HepG2 (cell line): ENCODE measurements at regions not wholly inside any gene's neighbourhood (a gene's known extent, or its start where the extent isn't known, plus 50 kb on each side); places are given as distances from the start of the nearest gene placed in this dataset.

Experiments
- ATAC-seq: fragments of 200-7000 bp; cut with Tn5 transposase; 3 replicates; pipeline ENCODE4 v1.9.1; 2020; ENCODE audit warnings: mild to moderate bottlenecking, moderate library complexity
- BruUV-seq: library from RNA; stranded (reverse); fragments of 400-500 nt; replicated peaks from 2 replicates; lab custom pipeline; 2021; lab: Mats Ljungman, UMichigan
- CTCF ChIA-PET: fragments of 300-600 bp; formaldehyde crosslinking; extraction: SDS; loops from one replicate; lab custom pipeline; 2021; ENCODE audit warnings: low total read pairs, inconsistent platforms, low intra/inter-chr PET ratio; lab: Yijun Ruan, JAX
- POLR2A ChIA-PET: fragments of 350-600 bp; sonication (Branson Sonifier 250); formaldehyde crosslinking; loops from one replicate; lab custom pipeline; 2020; ENCODE audit warnings: antibody characterized with exemption, inconsistent platforms; lab: Yijun Ruan, JAX
- DNase-seq: peaks from one replicate; pipeline ENCODE4 v3.0.0-alpha.2; 2015; ENCODE audit warnings: low spot score
- FAIRE-seq: peaks from 3 replicates; lab custom pipeline; 2011; peaks lifted over from hg19 to GRCh38; lab: Jason Lieb, UNC
- H2AFZ ChIP-seq: one replicate; pipeline ENCODE4 v1.6.1; 2011; ENCODE audit warnings: low read length, inconsistent platforms
- H3K27ac ChIP-seq: fragments of 300-600 bp; 3 replicates; pipeline ENCODE4 v1.8.0; 2011; ENCODE audit warnings: mixed run types, mild to moderate bottlenecking, mixed read lengths, low read length, inconsistent platforms; ENCODE audit not compliant: insufficient read depth; ENCODE audit errors: extremely low read length
- H3K27me3 ChIP-seq, 2 experiments: fragments of 200-600 bp in 1 of 2; 2 replicates in 1 of 2; 3 replicates in 1 of 2; pipeline versions ENCODE4 v1.6.0 to v1.8.0; 2011; ENCODE audit warnings: low read length in 2 of 2, mild to moderate bottlenecking in 2 of 2, moderate library complexity in 2 of 2, inconsistent platforms in 1 of 2; ENCODE audit not compliant: insufficient read depth in 2 of 2, control insufficient read depth in 1 of 2
- H3K36me3 ChIP-seq, 2 experiments: fragments of 200-600 bp in 1 of 2; replicated peaks in 1 of 2; 2 replicates in 1 of 2; 3 replicates in 1 of 2; pipeline versions ENCODE4 v1.5.1 to v1.8.0; 2011; ENCODE audit warnings: low read length in 2 of 2, inconsistent platforms in 1 of 2; ENCODE audit not compliant: insufficient read depth in 2 of 2, control insufficient read depth in 1 of 2
- H3K4me1 ChIP-seq: 2 replicates; pipeline ENCODE4 v1.5.1; 2012; ENCODE audit warnings: low read length, inconsistent platforms; ENCODE audit not compliant: insufficient read depth
- H3K4me2 ChIP-seq: 2 replicates; pipeline ENCODE4 v1.6.0; 2011; ENCODE audit warnings: low read depth, low read length, inconsistent platforms
- H3K4me3 ChIP-seq, 3 experiments: fragments of 200-600 bp in 1 of 3; sonication (generic), shearing (Covaris generic) in 1 of 3; replicated peaks in 1 of 3; 2 replicates each; pipeline ENCODE4 v1.5.1; 2011 to 2016; ENCODE audit warnings: low read length in 3 of 3, inconsistent platforms in 2 of 3, low read depth in 2 of 3, mild to moderate bottlenecking in 2 of 3, control low read depth in 1 of 3, mixed read lengths in 1 of 3; ENCODE audit not compliant: insufficient read depth in 1 of 3
- H3K79me2 ChIP-seq: one replicate; pipeline ENCODE4 v1.6.1; 2011; ENCODE audit warnings: low read length, inconsistent platforms; ENCODE audit not compliant: insufficient read depth
- H3K9ac ChIP-seq: 2 replicates; pipeline ENCODE4 v1.6.0; 2011; ENCODE audit warnings: mild to moderate bottlenecking, low read depth, low read length, inconsistent platforms; ENCODE audit not compliant: insufficient read depth
- H3K9me3 ChIP-seq: 2 replicates; pipeline ENCODE4 v1.5.1; 2012; ENCODE audit warnings: mild to moderate bottlenecking, low read length
- H4K20me1 ChIP-seq: 2 replicates; pipeline ENCODE4 v1.6.0; 2011; ENCODE audit warnings: inconsistent platforms, mild to moderate bottlenecking, low read length, moderate library complexity; ENCODE audit not compliant: insufficient read depth
- AHR ChIP-seq: IDR thresholded peaks from 2 replicates; pipeline ENCODE4 v1.6.1; 2018; ENCODE audit warnings: missing genetic modification reagents, missing compliant biosample characterization
- MEIS1 ChIP-seq: sonication (generic); formaldehyde crosslinking; IDR thresholded peaks from 2 replicates; pipeline ENCODE4 v1.9.0; 2021; ENCODE audit warnings: mild to moderate bottlenecking, missing genetic modification reagents, moderate library complexity, borderline replicate concordance
- PRMT3 ChIP-seq: sonication (generic); formaldehyde crosslinking; IDR thresholded peaks from 2 replicates; pipeline ENCODE4 v1.8.1; 2022; ENCODE audit warnings: low read depth, mild to moderate bottlenecking, moderate library complexity, missing genetic modification reagents, borderline replicate concordance
- SIX1 ChIP-seq: sonication (generic); formaldehyde crosslinking; IDR thresholded peaks from 2 replicates; pipeline ENCODE4 v1.4.0; 2020; ENCODE audit warnings: missing genetic modification reagents, borderline replicate concordance
- SMC3 ChIP-seq: IDR thresholded peaks from 2 replicates; pipeline ENCODE4 v1.6.1; 2011; ENCODE audit warnings: low read length, improper control_type of control experiment
- ZNF563 ChIP-seq: sonication (generic); formaldehyde crosslinking; IDR thresholded peaks from 2 replicates; pipeline ENCODE4 v1.8.0; 2022; ENCODE audit warnings: mild to moderate bottlenecking, moderate library complexity, missing genetic modification reagents
- ZNF782 ChIP-seq: sonication (generic); formaldehyde crosslinking; IDR thresholded peaks from 2 replicates; pipeline ENCODE4 v1.4.0; 2020; ENCODE audit warnings: missing genetic modification reagents, mild to moderate bottlenecking, borderline replicate concordance
- WGBS: methylation state at CpG from one replicate; pipeline ENCODE4 v1.1.6; 2017; ENCODE audit warnings: low lambda C conversion rate; 5-methylcytosine and 5-hydroxymethylcytosine counted together
- in situ Hi-C: cut with HindIII; loops from 2 replicates; pipeline ENCODE4 v1.10.0; 2017; ENCODE audit warnings: low pct_unique_long_range_greater_than_20kb; ENCODE audit not compliant: extremely low pct_ligation_motif_present
- intact Hi-C: fragments of 100-400 bp; cut with micrococcal nuclease; formaldehyde crosslinking; loops from one replicate; pipeline ENCODE4 v1.10.0; 2022; ENCODE audit not compliant: unreplicated experiment
- TF ChIP-seq, protein P1 (sequence below): sonication (generic); formaldehyde crosslinking; IDR thresholded peaks from 2 replicates; pipeline ENCODE4 v1.5.0; 2020; ENCODE audit warnings: mild to moderate bottlenecking, missing genetic modification reagents
- TF ChIP-seq, protein P2 (sequence below): sonication (generic); formaldehyde crosslinking; conservative IDR thresholded peaks from 2 replicates; pipeline ENCODE4 v1.8.1; 2023; ENCODE audit warnings: missing genetic modification reagents

DNA sequence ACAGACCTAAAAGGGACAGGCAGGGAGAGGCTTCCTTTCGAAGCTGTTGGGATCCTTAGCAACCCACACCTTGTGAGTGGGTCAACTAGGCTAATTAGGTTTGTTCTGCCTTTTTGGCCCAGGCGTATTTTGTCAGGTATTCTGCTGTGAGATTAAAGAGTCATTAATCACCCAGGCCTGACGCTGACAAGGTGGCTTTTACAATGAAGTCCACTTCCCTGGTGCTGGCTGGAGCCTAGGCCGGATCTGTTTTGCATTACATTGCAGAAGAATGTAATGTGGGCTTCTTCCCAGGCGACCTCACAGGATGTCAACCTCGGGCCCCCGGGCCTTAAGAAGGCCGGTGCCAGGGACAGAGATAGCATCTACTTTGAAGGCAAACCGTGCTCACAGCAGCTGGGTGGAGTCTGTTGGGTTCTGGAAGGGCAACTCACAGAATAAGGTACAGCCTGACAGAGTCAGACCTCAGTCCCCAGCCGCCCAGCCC is 76.9 kb downstream of the HES1 start (continued):
- TF ChIP-seq, protein P1, sequence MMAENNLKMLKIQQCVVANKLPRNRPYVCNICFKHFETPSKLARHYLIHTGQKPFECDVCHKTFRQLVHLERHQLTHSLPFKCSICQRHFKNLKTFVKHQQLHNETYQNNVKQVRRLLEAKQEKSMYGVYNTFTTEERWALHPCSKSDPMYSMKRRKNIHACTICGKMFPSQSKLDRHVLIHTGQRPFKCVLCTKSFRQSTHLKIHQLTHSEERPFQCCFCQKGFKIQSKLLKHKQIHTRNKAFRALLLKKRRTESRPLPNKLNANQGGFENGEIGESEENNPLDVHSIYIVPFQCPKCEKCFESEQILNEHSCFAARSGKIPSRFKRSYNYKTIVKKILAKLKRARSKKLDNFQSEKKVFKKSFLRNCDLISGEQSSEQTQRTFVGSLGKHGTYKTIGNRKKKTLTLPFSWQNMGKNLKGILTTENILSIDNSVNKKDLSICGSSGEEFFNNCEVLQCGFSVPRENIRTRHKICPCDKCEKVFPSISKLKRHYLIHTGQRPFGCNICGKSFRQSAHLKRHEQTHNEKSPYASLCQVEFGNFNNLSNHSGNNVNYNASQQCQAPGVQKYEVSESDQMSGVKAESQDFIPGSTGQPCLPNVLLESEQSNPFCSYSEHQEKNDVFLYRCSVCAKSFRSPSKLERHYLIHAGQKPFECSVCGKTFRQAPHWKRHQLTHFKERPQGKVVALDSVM, result no peak
- TF ChIP-seq MEIS1 (CRISPR knock-in tag) (no peak), SMC3 (no peak)
- TF ChIP-seq, all 625 proteins: peak for 0

- no peak overlapping the region for H3K27ac ChIP-seq
- no peak overlapping the region for H3K4me3 ChIP-seq
- intact Hi-C loops (no loop called here), in situ Hi-C loops (no loop called here)
- CTCF ChIA-PET, result no interaction called here
- no peak for DNase-seq
- no peak overlapping the region for H3K9ac ChIP-seq
- no peak for ATAC-seq
- no peak for FAIRE-seq
- WGBS, result 46% methylated on average over 6 of the region's 6 CpGs
- H2AFZ ChIP-seq, result no peak overlapping the region
- no peaks in the 10 kb centered on the region for H3K4me1 ChIP-seq
- no peaks in the 10 kb centered on the region for H4K20me1 ChIP-seq
- H3K4me2 ChIP-seq, result no peak overlapping the region
- TF ChIP-seq PRMT3 (no peak), SIX1 (CRISPR knock-in tag) (no peak), ZNF563 (CRISPR knock-in tag) (no peak), AHR (CRISPR knock-in tag) (no peak), ZNF782 (CRISPR knock-in tag) (no peak)
- TF ChIP-seq, protein P2, sequence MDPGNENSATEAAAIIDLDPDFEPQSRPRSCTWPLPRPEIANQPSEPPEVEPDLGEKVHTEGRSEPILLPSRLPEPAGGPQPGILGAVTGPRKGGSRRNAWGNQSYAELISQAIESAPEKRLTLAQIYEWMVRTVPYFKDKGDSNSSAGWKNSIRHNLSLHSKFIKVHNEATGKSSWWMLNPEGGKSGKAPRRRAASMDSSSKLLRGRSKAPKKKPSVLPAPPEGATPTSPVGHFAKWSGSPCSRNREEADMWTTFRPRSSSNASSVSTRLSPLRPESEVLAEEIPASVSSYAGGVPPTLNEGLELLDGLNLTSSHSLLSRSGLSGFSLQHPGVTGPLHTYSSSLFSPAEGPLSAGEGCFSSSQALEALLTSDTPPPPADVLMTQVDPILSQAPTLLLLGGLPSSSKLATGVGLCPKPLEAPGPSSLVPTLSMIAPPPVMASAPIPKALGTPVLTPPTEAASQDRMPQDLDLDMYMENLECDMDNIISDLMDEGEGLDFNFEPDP (CRISPR knock-in tag), result no peak
- TF ChIP-seq, all 625 proteins: peak for 0
- Histone ChIP-seq H3K79me2 (no peaks in the 10 kb centered on the region), H3K9me3 (no peaks in the 10 kb centered on the region), H3K36me3 (no peaks in the 10 kb centered on the region), H3K27me3 (peaks cover 0 to 25% of the 10 kb centered on the region in 2 experiments; a peak in 3 of 5 replicates)
- BruUV-seq, result no TSS peak
- POLR2A ChIA-PET, result no interaction called here
Observed at GRCh38 chr3:194215392-194215791, 79.4 kb downstream of the HES1 start.
